GM12874 (cell line): ENCODE measurements at regions not wholly inside any gene's neighbourhood (a gene's known extent, or its start where the extent isn't known, plus 50 kb on each side); places are given as distances from the start of the nearest gene placed in this dataset.

ENCODE experiments used
- TF ChIP-seq, protein P1 (sequence below): IDR thresholded peaks from 2 replicates; pipeline ENCODE4 v1.5.1; 2011; ENCODE audit warnings: low read depth, mild to moderate bottlenecking, control low read depth, low read length, moderate library complexity; ENCODE audit not compliant: insufficient read depth

DNA sequence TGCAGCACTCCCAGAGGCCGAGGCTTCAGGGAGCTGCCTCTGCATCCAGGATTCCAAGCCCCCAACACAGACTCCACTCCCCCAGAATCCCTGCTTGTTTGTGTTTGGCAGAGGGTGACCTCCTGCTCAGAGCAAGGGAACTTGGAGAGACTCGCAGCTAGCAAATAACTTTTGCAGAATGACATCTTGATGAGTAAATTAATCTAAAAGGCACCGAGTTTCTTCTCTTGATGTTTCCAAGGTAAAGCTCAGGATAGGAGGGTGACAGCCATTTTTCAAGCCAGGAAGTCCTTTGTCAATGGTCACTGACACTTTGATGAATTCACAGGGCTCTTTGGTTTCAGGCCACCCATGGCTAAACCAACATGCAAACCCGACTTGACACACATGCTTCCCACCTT is 523.0 kb downstream of the NTRK3 start:
- TF ChIP-seq, protein P1, sequence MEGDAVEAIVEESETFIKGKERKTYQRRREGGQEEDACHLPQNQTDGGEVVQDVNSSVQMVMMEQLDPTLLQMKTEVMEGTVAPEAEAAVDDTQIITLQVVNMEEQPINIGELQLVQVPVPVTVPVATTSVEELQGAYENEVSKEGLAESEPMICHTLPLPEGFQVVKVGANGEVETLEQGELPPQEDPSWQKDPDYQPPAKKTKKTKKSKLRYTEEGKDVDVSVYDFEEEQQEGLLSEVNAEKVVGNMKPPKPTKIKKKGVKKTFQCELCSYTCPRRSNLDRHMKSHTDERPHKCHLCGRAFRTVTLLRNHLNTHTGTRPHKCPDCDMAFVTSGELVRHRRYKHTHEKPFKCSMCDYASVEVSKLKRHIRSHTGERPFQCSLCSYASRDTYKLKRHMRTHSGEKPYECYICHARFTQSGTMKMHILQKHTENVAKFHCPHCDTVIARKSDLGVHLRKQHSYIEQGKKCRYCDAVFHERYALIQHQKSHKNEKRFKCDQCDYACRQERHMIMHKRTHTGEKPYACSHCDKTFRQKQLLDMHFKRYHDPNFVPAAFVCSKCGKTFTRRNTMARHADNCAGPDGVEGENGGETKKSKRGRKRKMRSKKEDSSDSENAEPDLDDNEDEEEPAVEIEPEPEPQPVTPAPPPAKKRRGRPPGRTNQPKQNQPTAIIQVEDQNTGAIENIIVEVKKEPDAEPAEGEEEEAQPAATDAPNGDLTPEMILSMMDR, result no peak

DNA sequence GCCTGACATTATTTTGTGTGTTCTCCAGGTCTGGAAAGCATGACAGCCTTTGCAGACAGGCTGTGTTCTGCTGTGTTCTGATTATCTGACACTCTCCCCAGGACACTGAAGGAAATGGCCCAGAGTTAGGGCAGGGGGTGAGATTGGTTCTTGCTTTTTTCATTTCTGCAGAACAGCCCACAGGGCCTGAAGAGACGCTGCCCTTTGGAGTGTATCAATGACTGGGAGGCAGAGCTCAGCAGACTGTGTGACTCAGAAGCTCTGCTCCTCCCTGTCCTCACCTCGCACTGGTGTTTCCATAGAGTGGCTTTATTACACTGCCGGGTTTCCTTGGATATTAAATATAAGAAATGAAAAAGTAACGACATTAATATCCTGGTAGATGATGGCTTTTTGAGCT is 523.6 kb downstream of the NTRK3 start:
- TF ChIP-seq, protein P1, result no peak

DNA sequence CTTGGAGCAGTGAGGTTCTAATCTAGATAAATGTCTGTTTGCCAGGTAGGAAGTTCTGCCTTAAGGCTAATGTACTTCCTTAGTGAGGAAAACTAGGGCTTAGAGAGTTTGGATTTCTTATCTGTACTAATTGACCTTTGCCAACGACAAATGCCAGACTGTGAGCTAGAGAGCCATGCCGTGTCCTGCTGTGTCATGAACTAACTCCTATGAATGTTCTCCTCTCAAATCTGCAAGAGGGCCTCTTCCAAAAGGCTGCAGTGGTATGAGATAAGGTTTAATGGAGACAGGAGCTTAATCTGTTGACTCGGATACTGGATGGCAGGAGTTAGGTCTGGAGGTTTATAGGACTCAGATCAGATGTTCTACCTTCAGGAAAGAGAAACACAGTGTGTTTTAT is 524.9 kb downstream of the NTRK3 start:
- TF ChIP-seq, protein P1, result no peak

DNA sequence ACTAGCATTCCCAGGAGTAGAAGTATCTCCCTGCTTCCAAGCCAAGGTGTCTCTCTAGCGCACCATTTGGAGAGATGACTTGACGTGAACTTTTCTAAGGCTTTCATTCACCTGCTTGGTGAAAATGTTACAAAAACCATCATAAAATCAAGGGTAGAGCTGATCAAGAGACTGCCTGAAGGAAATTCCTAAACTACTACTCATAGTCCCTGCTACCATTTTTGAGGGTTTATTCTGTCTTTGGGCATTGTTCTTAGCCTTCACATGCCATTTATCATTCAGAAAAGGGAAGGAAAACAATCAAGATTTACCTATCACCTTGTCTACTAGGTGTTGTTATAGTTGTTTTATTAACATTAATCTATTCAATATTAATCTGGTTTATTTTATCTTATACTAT is 525.8 kb downstream of the NTRK3 start:
- TF ChIP-seq, protein P1, result no peak

DNA sequence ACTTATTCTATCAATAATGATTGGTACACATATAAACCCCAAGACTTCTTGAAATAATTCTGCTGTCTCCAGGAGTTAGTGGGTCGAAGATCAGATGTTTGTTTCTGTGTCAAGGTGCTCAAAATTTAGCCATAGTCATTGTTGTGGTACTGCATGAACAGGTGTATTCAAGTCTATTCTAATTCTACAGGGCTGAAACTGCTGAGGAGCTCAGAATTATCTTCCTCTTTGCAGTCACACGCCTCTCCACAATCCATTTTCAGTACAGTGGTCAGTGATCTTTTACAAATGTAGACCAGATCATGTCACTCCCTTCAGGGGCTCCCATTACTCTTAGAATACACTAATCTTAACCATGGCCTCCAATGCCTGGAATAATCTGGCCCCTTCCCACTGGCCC is 527.5 kb downstream of the NTRK3 start:
- TF ChIP-seq, protein P1, result no peak

DNA sequence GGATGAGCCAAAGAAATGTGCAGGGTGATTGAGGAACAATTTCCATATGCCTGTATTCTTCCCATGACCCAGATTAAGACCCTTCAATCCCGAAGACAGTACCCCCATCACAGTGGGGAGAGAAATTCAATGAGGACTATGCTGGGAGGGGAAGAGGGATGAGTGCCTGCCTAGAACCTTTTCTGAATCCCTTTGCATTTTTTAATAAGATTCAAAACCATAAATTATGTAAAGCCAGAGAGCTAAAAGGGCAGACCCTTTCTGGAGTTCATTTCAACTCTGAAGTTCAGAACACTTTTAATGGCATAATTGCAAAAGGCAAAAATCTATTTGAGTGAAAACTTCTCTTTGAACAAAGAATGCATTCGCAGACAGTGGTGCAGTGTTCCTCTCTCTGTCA is 529.5 kb downstream of the NTRK3 start:
- TF ChIP-seq, protein P1, result no peak

DNA sequence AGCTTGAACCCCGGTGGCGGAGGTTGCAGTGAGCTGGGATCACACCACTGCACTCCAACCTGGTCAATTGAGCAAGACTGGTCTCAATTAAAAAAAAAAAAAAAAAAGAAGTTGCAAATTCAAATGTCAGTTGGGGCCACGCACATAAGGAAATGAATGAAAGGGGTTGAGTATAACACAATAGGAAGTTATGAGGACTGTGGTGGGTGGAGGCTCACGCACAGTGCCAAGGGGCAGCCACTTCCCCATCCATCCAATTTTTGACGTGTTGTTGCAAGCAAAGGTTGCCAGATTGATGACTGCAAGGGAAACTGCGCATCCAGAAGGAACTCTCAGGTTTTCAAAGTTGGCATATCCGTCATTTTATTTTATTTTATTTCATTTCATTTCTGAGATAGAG is 532.2 kb downstream of the NTRK3 start:
- TF ChIP-seq, protein P1, result no peak
